ENCODE measurements at regions not wholly inside any gene's neighbourhood (a gene's known extent, or its start where the extent isn't known, plus 50 kb on each side); places are given as distances from the start of the nearest gene placed in this dataset.

DNA sequence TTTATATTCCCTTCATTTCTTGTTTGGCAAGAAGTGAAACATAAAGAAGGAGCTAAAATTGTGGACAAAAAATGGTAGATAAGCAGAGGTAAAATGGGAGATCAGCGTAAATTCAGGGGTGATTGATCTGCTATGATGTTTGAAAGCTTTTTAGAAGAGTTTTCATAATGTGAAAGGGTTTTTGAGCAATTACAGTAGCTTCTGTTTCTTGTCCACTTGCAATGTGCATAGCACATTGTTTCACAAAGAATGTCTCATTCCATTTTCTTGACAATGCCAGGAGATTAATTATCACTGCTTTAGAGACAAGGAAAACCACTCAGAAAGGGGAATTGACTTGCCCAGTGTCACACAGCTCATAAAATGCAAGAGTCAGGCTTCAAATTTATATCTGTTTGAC, 65.9 kb upstream of the PLPPR4 start:
- Histone ChIP-seq H3K4me1 (no peaks in the 10 kb centered on the region), H3K27me3 (replicated peaks; ENCODE audit: control insufficient read depth, insufficient read depth, low read length) (no peaks in the 10 kb centered on the region), H3K36me3 (ENCODE audit: control insufficient read depth, insufficient read depth, low read length) (no peaks in the 10 kb centered on the region), H3K9me3 (no peaks in the 10 kb centered on the region), H3K4me3 (ENCODE audit: low read depth, low read length) (no peak overlapping the region)
- Mint-ChIP-seq H3K36me3 (ENCODE audit: insufficient read depth, unreplicated experiment) (no peaks in the 10 kb centered on the region), H3K27me3 (ENCODE audit: insufficient read depth, unreplicated experiment) (no peaks in the 10 kb centered on the region), H3K9me3 (ENCODE audit: unreplicated experiment) (no peaks in the 10 kb centered on the region), H3K4me1 (ENCODE audit: low read depth, unreplicated experiment) (no peaks in the 10 kb centered on the region), H3K27ac (ENCODE audit: unreplicated experiment) (no peak overlapping the region), H3K4me3 (ENCODE audit: unreplicated experiment) (no peak overlapping the region)
- intact Hi-C loops (cut with micrococcal nuclease; ENCODE audit: unreplicated experiment), result no loop called here
- TF ChIP-seq, protein P1, sequence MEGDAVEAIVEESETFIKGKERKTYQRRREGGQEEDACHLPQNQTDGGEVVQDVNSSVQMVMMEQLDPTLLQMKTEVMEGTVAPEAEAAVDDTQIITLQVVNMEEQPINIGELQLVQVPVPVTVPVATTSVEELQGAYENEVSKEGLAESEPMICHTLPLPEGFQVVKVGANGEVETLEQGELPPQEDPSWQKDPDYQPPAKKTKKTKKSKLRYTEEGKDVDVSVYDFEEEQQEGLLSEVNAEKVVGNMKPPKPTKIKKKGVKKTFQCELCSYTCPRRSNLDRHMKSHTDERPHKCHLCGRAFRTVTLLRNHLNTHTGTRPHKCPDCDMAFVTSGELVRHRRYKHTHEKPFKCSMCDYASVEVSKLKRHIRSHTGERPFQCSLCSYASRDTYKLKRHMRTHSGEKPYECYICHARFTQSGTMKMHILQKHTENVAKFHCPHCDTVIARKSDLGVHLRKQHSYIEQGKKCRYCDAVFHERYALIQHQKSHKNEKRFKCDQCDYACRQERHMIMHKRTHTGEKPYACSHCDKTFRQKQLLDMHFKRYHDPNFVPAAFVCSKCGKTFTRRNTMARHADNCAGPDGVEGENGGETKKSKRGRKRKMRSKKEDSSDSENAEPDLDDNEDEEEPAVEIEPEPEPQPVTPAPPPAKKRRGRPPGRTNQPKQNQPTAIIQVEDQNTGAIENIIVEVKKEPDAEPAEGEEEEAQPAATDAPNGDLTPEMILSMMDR (IDR thresholded peaks at IDR 0.05; ENCODE audit: insufficient read depth in 1 of 2, low read depth in 1 of 2, low read length in 1 of 2, severe bottlenecking in 1 of 2, unreplicated experiment in 1 of 2), result no peak
- DNase-seq, result no peak
- POLR2A ChIA-PET, result no interaction called here
- CTCF ChIA-PET, result no interaction called here
- BruUV-seq (replicated peaks), result no TSS peak

DNA sequence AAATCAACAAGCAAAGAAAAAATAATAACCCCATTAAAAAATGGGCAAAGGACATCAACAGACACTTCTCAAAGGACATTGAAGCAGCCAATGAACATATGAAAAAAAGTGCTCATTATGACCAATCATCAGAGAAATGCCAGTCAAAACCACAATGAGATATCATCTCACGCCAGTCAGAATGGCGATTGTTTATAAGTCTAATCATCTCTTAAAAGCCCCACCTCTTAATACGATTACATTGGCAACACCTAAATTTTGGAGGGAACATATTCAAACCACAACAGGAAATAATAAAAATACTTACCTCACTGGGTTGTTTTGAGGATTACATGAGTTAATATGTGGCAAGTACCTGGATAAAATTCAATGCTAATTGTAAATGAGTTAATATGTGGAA, 57.1 kb upstream of the PLPPR4 start:
- intact Hi-C loops (cut with micrococcal nuclease; ENCODE audit: unreplicated experiment), result no loop called here
- Histone ChIP-seq H3K9me3 (no peaks in the 10 kb centered on the region), H3K4me3 (ENCODE audit: low read depth, low read length) (no peak overlapping the region), H3K4me1 (no peaks in the 10 kb centered on the region), H3K36me3 (ENCODE audit: control insufficient read depth, insufficient read depth, low read length) (no peaks in the 10 kb centered on the region), H3K27me3 (replicated peaks; ENCODE audit: control insufficient read depth, insufficient read depth, low read length) (no peaks in the 10 kb centered on the region)
- TF ChIP-seq, protein P1 (IDR thresholded peaks at IDR 0.05; ENCODE audit: insufficient read depth in 1 of 2, low read depth in 1 of 2, low read length in 1 of 2, severe bottlenecking in 1 of 2, unreplicated experiment in 1 of 2), result no peak
- ChIA-PET CTCF (no interaction called here), POLR2A (no interaction called here)
- Mint-ChIP-seq H3K4me3 (ENCODE audit: unreplicated experiment) (no peak overlapping the region), H3K36me3 (ENCODE audit: insufficient read depth, unreplicated experiment) (no peaks in the 10 kb centered on the region), H3K4me1 (ENCODE audit: low read depth, unreplicated experiment) (no peaks in the 10 kb centered on the region), H3K27me3 (ENCODE audit: insufficient read depth, unreplicated experiment) (no peaks in the 10 kb centered on the region), H3K9me3 (ENCODE audit: unreplicated experiment) (no peaks in the 10 kb centered on the region), H3K27ac (ENCODE audit: unreplicated experiment) (no peak overlapping the region)
- no peak for DNase-seq
- BruUV-seq (replicated peaks), result no TSS peak

Measured in Caco-2 (cell line).